ENCODE measurements at regions not wholly inside any gene's neighbourhood (a gene's known extent, or its start where the extent isn't known, plus 50 kb on each side); places are given as distances from the start of the nearest gene placed in this dataset.

DNA sequence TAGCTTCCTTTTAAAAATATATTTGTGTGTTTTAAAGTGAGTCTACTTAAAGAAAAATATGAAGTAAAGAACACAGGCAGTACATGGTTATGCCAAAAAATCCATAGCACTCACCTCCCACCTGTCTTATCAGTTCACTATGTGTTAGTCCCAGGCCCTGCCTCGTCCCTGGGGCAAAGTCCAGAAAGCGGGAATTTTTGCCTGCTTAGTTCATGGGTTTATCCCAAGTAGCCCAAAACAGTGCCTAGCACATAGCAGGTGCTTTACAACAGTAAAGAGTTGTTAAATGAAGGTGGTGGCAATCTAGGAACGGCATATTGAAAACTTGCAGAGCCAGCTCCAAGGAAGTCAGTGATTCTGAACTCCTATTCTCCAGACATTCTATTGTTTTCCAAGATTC lies 154.0 kb downstream of the MN1 start:
- TF ChIP-seq EZH2phosphoT487 (IDR thresholded peaks at IDR 0.05; ENCODE audit: low read length) (no peak), EZH2 (optimal IDR thresholded peaks at IDR 0.05; ENCODE audit: low read depth, low read length) (no peak)
- TF ChIP-seq, protein P1, sequence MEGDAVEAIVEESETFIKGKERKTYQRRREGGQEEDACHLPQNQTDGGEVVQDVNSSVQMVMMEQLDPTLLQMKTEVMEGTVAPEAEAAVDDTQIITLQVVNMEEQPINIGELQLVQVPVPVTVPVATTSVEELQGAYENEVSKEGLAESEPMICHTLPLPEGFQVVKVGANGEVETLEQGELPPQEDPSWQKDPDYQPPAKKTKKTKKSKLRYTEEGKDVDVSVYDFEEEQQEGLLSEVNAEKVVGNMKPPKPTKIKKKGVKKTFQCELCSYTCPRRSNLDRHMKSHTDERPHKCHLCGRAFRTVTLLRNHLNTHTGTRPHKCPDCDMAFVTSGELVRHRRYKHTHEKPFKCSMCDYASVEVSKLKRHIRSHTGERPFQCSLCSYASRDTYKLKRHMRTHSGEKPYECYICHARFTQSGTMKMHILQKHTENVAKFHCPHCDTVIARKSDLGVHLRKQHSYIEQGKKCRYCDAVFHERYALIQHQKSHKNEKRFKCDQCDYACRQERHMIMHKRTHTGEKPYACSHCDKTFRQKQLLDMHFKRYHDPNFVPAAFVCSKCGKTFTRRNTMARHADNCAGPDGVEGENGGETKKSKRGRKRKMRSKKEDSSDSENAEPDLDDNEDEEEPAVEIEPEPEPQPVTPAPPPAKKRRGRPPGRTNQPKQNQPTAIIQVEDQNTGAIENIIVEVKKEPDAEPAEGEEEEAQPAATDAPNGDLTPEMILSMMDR (IDR thresholded peaks at IDR 0.05; ENCODE audit: low read length) = no peak

All from MM.1S (cell line).